ENCODE measurements at regions not wholly inside any gene's neighbourhood (a gene's known extent, or its start where the extent isn't known, plus 50 kb on each side); places are given as distances from the start of the nearest gene placed in this dataset.

DNA sequence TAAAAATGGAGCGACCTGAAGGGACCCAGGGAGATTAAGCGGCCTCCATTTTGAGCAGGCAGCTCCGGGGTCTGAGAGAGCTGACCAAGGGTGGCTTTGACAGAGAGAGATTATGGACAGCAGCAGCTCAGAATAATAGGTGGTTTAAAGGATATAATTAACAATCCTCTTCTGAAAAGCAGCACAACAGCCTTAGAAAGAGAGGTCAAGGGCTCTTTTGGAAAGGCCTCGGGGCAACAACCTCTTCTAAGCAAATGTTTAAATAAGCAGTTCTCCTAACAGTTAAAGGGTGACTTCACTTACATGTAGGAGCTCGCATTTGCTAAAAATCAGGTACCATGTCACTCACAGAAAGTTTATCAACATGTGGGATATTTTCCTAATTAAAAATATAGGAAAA is 87.2 kb upstream of the FRMD6 start:
- peaks cover 3% of the 10 kb centered on the region for H3K4me1 ChIP-seq (ENCODE audit: insufficient read depth, insufficient read length)
- no peak for DNase-seq (ENCODE audit: low read depth, low spot score)
- TF ChIP-seq ZNF274 (IDR thresholded peaks at IDR 0.05; ENCODE audit: low read depth, low read length): no peak
- TF ChIP-seq YY1 (IDR thresholded peaks at IDR 0.05; ENCODE audit: insufficient read depth, insufficient read length): no peak
- H3K4me3 ChIP-seq (ENCODE audit: insufficient read length, low read depth): no peak overlapping the region
- no peaks in the 10 kb centered on the region for H3K9me3 ChIP-seq (ENCODE audit: insufficient read depth, low read length)
- no peaks in the 10 kb centered on the region for H3K27me3 ChIP-seq (ENCODE audit: insufficient read depth, insufficient read length)
- H3K9ac ChIP-seq (ENCODE audit: insufficient read length, low read depth): no peak overlapping the region
- H3K36me3 ChIP-seq (ENCODE audit: insufficient read depth, insufficient read length, low read length): no peaks in the 10 kb centered on the region

DNA sequence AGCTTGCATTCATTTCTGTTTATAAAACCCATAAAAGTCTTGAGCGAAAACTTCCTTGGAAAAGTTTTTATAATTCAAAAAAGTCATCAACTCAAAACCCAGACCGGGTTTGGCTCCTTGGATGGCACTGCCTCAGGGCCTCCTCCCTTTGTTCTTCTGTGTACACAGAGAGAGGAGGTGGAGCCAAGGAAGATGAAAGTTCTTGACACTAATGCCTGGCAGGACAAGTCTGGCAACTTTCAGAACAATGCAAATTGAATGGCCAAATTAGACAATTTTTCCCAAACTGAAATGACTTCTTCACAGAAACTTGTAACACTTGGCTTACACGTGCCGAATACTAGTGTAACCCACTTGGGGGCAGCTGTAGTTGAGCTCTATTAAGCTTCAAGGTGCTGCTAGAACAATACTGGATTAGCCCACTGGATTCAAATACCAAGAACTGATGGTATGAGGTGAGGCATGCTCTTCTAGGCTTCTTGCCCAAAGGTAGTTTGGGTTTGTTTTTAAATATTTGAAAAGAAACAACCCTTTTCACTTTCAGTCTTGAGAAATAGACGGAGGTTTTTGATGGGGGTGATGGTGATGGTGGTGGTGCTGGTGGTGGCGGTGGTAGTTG is 86.6 kb upstream of the FRMD6 start:
- no peak for DNase-seq (ENCODE audit: low read depth, low spot score)
- TF ChIP-seq SUZ12 (IDR thresholded peaks at IDR 0.05; ENCODE audit: extremely low read depth, insufficient read depth, insufficient read length) (no peak), ZNF274 (IDR thresholded peaks at IDR 0.05; ENCODE audit: low read depth, low read length) (no peak), YY1 (IDR thresholded peaks at IDR 0.05; ENCODE audit: insufficient read depth, insufficient read length) (no peak)
- no peak overlapping the region for H3K4me3 ChIP-seq (ENCODE audit: insufficient read length, low read depth)
- no peaks in the 10 kb centered on the region for H3K36me3 ChIP-seq (ENCODE audit: insufficient read depth, insufficient read length, low read length)
- peaks cover 3% of the 10 kb centered on the region for H3K4me1 ChIP-seq (ENCODE audit: insufficient read depth, insufficient read length)
- no peak overlapping the region for H3K9ac ChIP-seq (ENCODE audit: insufficient read length, low read depth)
- no peaks in the 10 kb centered on the region for H3K9me3 ChIP-seq (ENCODE audit: insufficient read depth, low read length)
- no peaks in the 10 kb centered on the region for H3K27me3 ChIP-seq (ENCODE audit: insufficient read depth, insufficient read length)

GRCh38 chr14:51566831-51567582 is 84.7 kb upstream of the FRMD6 start:
- no peaks in the 10 kb centered on the region for H3K27me3 ChIP-seq (ENCODE audit: insufficient read depth, insufficient read length)
- H3K4me3 ChIP-seq (ENCODE audit: insufficient read length, low read depth): no peak overlapping the region
- no peak for DNase-seq (ENCODE audit: low read depth, low spot score)
- H3K9ac ChIP-seq (ENCODE audit: insufficient read length, low read depth): no peak overlapping the region
- H3K36me3 ChIP-seq (ENCODE audit: insufficient read depth, insufficient read length, low read length): no peaks in the 10 kb centered on the region
- peaks cover 3% of the 10 kb centered on the region for H3K4me1 ChIP-seq (ENCODE audit: insufficient read depth, insufficient read length)
- H3K9me3 ChIP-seq (ENCODE audit: insufficient read depth, low read length): no peaks in the 10 kb centered on the region
- no peak for TF ChIP-seq SUZ12 (IDR thresholded peaks at IDR 0.05; ENCODE audit: extremely low read depth, insufficient read depth, insufficient read length)
- TF ChIP-seq YY1 (IDR thresholded peaks at IDR 0.05; ENCODE audit: insufficient read depth, insufficient read length): no peak

GRCh38 chr14:51568366-51568765 is 83.3 kb upstream of the FRMD6 start:
- TF ChIP-seq SUZ12 (IDR thresholded peaks at IDR 0.05; ENCODE audit: extremely low read depth, insufficient read depth, insufficient read length): no peak
- TF ChIP-seq ZNF274 (IDR thresholded peaks at IDR 0.05; ENCODE audit: low read depth, low read length): no peak
- no peak for TF ChIP-seq YY1 (IDR thresholded peaks at IDR 0.05; ENCODE audit: insufficient read depth, insufficient read length)
- no peaks in the 10 kb centered on the region for H3K27me3 ChIP-seq (ENCODE audit: insufficient read depth, insufficient read length)
- no peaks in the 10 kb centered on the region for H3K9me3 ChIP-seq (ENCODE audit: insufficient read depth, low read length)
- H3K36me3 ChIP-seq (ENCODE audit: insufficient read depth, insufficient read length, low read length): no peaks in the 10 kb centered on the region
- H3K9ac ChIP-seq (ENCODE audit: insufficient read length, low read depth): no peak overlapping the region
- H3K4me1 ChIP-seq (ENCODE audit: insufficient read depth, insufficient read length): peaks cover 3% of the 10 kb centered on the region
- DNase-seq (ENCODE audit: low read depth, low spot score): no peak
- no peak overlapping the region for H3K4me3 ChIP-seq (ENCODE audit: insufficient read length, low read depth)

- no peaks in the 10 kb centered on the region for H3K4me1 ChIP-seq (ENCODE audit: insufficient read depth, insufficient read length)
- no peaks in the 10 kb centered on the region for H3K9me3 ChIP-seq (ENCODE audit: insufficient read depth, low read length)
- no peak overlapping the region for H3K4me3 ChIP-seq (ENCODE audit: insufficient read length, low read depth)
- DNase-seq (ENCODE audit: low read depth, low spot score): no peak
- no peak overlapping the region for H3K9ac ChIP-seq (ENCODE audit: insufficient read length, low read depth)
- TF ChIP-seq SUZ12 (IDR thresholded peaks at IDR 0.05; ENCODE audit: extremely low read depth, insufficient read depth, insufficient read length) (no peak), YY1 (IDR thresholded peaks at IDR 0.05; ENCODE audit: insufficient read depth, insufficient read length) (no peak)
- H3K27me3 ChIP-seq (ENCODE audit: insufficient read depth, insufficient read length): no peaks in the 10 kb centered on the region
- H3K36me3 ChIP-seq (ENCODE audit: insufficient read depth, insufficient read length, low read length): no peaks in the 10 kb centered on the region
Observed at GRCh38 chr14:51573607-51574006, 78.1 kb upstream of the FRMD6 start.

DNA sequence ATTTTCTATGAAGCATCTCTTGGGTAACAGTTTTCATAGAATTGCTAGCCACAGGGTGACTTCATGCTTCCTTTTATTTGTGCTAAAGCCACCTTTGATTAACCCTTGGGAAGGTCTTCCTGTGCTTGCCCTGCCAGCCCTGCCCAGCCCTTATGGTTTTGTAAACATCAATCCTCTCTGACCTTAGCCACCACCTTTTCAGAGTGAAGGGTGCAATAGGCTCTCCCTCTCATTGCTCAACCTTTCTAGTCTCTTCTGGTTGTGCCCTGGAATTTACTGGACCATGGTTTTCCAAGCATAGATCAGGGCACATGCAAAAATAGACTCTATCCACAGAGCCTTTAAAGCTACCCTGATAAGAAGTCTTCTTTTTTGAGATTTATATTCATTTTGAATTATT is 77.7 kb upstream of the FRMD6 start:
- Histone ChIP-seq H3K4me1 (ENCODE audit: insufficient read depth, insufficient read length) (no peaks in the 10 kb centered on the region), H3K9me3 (ENCODE audit: insufficient read depth, low read length) (no peaks in the 10 kb centered on the region), H3K36me3 (ENCODE audit: insufficient read depth, insufficient read length, low read length) (no peaks in the 10 kb centered on the region), H3K9ac (ENCODE audit: insufficient read length, low read depth) (no peak overlapping the region), H3K4me3 (ENCODE audit: insufficient read length, low read depth) (no peak overlapping the region), H3K27me3 (ENCODE audit: insufficient read depth, insufficient read length) (no peaks in the 10 kb centered on the region)
- no peak for TF ChIP-seq SUZ12 (IDR thresholded peaks at IDR 0.05; ENCODE audit: extremely low read depth, insufficient read depth, insufficient read length)
- no peak for TF ChIP-seq ZNF274 (IDR thresholded peaks at IDR 0.05; ENCODE audit: low read depth, low read length)
- no peak for TF ChIP-seq YY1 (IDR thresholded peaks at IDR 0.05; ENCODE audit: insufficient read depth, insufficient read length)
- DNase-seq (ENCODE audit: low read depth, low spot score): no peak

DNA sequence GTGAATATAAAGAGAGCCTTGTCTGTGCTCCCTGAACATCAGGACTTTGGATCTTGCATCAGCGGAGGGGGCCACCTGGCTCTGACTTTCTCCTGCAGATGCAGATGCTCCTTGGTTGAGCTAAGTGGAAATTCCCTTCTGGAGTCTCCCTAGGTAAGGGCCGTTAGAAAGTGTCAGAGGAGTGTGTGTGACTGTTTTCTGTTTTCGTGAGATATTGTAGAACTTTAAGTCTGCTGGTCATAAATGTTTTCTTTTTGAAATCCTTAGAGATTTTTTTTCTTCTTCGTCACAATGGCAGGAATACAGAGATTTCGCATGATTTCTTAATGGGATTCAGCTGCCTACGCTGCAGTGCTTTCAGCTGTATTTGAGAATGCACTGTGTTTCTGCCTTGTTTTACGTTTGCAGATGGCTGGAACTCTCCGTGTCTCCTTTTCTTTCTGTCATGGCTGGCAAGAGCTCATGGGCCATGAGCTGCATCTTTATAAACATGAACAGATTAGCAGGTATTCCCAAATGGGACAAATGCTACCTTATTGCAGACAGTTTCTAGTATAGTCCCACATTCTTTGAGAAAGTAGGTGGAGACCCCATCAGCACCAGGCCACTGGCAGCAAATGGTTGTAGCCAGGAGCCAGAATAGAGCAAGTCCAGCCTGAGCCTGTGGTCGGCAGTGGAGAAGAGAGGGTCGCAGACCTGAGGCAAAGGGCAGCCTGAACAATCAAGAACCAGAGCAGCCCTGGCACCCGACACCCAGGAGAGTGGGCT is 76.2 kb upstream of the FRMD6 start:
- Histone ChIP-seq H3K27me3 (ENCODE audit: insufficient read depth, insufficient read length) (no peaks in the 10 kb centered on the region), H3K9me3 (ENCODE audit: insufficient read depth, low read length) (no peaks in the 10 kb centered on the region), H3K36me3 (ENCODE audit: insufficient read depth, insufficient read length, low read length) (no peaks in the 10 kb centered on the region), H3K4me1 (ENCODE audit: insufficient read depth, insufficient read length) (no peaks in the 10 kb centered on the region), H3K4me3 (ENCODE audit: insufficient read length, low read depth) (no peak overlapping the region), H3K9ac (ENCODE audit: insufficient read length, low read depth) (no peak overlapping the region)
- no peak for TF ChIP-seq YY1 (IDR thresholded peaks at IDR 0.05; ENCODE audit: insufficient read depth, insufficient read length)
- no peak for TF ChIP-seq SUZ12 (IDR thresholded peaks at IDR 0.05; ENCODE audit: extremely low read depth, insufficient read depth, insufficient read length)
- no peak for TF ChIP-seq ZNF274 (IDR thresholded peaks at IDR 0.05; ENCODE audit: low read depth, low read length)
- DNase-seq (ENCODE audit: low read depth, low spot score): no peak
